ENCODE measurements at regions not wholly inside any gene's neighbourhood (a gene's known extent, or its start where the extent isn't known, plus 50 kb on each side); places are given as distances from the start of the nearest gene placed in this dataset.

DNA sequence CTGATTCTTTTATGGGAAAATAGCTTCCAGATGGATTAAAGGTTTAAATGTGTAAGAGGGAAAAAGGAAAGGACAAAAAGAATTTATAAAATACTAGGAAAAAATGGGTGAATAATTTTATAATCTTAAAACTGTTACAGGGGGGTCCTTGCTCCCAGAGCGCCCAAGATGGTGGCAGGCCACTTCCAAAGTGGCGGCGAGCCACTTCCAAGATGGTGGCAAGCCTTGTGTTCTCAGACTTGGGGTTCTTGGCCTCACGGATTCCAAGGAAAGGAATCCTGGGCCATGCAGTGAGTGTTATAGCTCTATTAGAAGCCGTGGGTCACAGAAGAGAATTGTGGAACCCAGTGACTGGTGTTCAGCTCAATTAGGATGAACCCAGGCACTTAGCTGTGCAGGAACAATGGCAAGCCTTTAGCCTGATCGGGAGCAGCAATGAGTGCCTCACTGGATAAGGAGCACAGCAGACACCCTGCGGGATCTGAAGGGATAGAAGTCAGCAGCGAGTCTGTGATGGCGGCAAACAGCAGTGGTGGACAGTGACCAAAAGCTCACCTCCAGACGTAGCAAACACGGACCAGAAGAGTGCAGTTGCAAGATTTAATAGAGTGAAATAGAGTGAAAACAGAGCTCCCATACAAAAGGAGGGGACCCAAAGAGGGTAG, 83.2 kb upstream of the SNCAIP start:
- peaks cover 0 to 2% of the 10 kb centered on the region in 2 experiments for H3K27me3 ChIP-seq (replicated peaks in 1 of 2; ENCODE audit: control insufficient read depth in 2 of 2, extremely low read depth in 1 of 2, insufficient read depth in 2 of 2, low read length in 1 of 2)
- H3K27ac ChIP-seq (ENCODE audit: low read length), result no peak overlapping the region
- no peaks in the 10 kb centered on the region for H3K9me3 Mint-ChIP-seq
- no peak overlapping the region for H3K4me3 ChIP-seq (ENCODE audit: control insufficient read depth in 1 of 2, extremely low read depth in 1 of 2, low read length in 1 of 2)
- no peak overlapping the region for H3K4me3 Mint-ChIP-seq
- ChIA-PET CTCF (interaction anchor here in 1 of 2 donors (0.6 kb wide), 1 partner anchor 700 kb away, joined by 3 read pairs; no protein-coding TSS in a partner anchor), POLR2A (no interaction called here)
- ATAC-seq (replicated peaks in 1 of 4) (no peak), DNase-seq (no peak)
- 83% methylated on average over 7 of the region's 11 CpGs for WGBS (ENCODE audit: insufficient coverage)
- H3K4me1 Mint-ChIP-seq, result no peaks in the 10 kb centered on the region
- H3K9me3 ChIP-seq, result no peaks in the 10 kb centered on the region
- no peaks in the 10 kb centered on the region for H3K36me3 Mint-ChIP-seq
- no peak overlapping the region for H3K27ac Mint-ChIP-seq
- H3K27me3 Mint-ChIP-seq, result no peaks in the 10 kb centered on the region
- no peaks in the 10 kb centered on the region for H3K36me3 ChIP-seq (ENCODE audit: control insufficient read depth in 2 of 2, extremely low read depth in 1 of 2, insufficient read depth in 1 of 2, low read length in 1 of 2)
- no peaks in the 10 kb centered on the region for H3K4me1 ChIP-seq (ENCODE audit: control insufficient read depth in 1 of 2, extremely low read depth in 1 of 2, insufficient read depth in 2 of 2, low read length in 2 of 2)

DNA sequence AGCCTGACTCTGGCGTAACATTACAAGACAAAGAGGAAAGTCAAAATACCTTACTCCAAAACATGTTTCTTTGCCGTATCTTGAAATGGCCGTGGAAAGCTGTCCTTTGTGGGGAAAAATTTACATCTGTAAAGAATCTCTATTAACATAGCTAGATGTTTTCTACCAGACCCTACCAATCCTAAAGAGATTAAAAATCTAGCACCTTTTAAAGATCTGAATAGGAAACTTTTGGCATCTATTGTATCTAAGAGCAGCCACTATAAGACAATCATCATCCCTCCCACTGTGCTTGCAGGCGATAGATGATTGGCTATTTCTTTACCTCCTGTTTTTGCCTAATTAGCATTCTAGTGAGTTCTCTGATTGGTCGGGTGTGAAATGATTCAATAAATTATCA, 82.5 kb upstream of the SNCAIP start:
- no CpG with 5 or more reads among the region's 5 CpGs for WGBS (ENCODE audit: insufficient coverage)
- DNase-seq, result no peak

GRCh38 chr5:122236270-122237040, 75.6 kb upstream of the SNCAIP start:
- no peaks in the 10 kb centered on the region for H3K27me3 ChIP-seq (replicated peaks in 1 of 2; ENCODE audit: control insufficient read depth in 2 of 2, extremely low read depth in 1 of 2, insufficient read depth in 2 of 2, low read length in 1 of 2)
- H3K9me3 ChIP-seq, result no peaks in the 10 kb centered on the region
- H3K4me3 Mint-ChIP-seq, result no peak overlapping the region
- no peak overlapping the region for H3K4me3 ChIP-seq (ENCODE audit: control insufficient read depth in 1 of 2, extremely low read depth in 1 of 2, low read length in 1 of 2)
- no peak overlapping the region for H3K27ac Mint-ChIP-seq
- no peak overlapping the region for H3K27ac ChIP-seq (ENCODE audit: low read length)
- DNase-seq, result no peak
- CTCF ChIA-PET, result no interaction called here
- H3K27me3 Mint-ChIP-seq, result no peaks in the 10 kb centered on the region
- POLR2A ChIA-PET, result no interaction called here
- no peaks in the 10 kb centered on the region for H3K4me1 ChIP-seq (ENCODE audit: control insufficient read depth in 1 of 2, extremely low read depth in 1 of 2, insufficient read depth in 2 of 2, low read length in 2 of 2)
- H3K36me3 Mint-ChIP-seq, result no peaks in the 10 kb centered on the region
- ATAC-seq (replicated peaks in 1 of 4), result no peak
- H3K4me1 Mint-ChIP-seq, result no peaks in the 10 kb centered on the region
- no peaks in the 10 kb centered on the region for H3K36me3 ChIP-seq (ENCODE audit: control insufficient read depth in 2 of 2, extremely low read depth in 1 of 2, insufficient read depth in 1 of 2, low read length in 1 of 2)
- H3K9me3 Mint-ChIP-seq, result peaks cover 0 to 6% (median 0%) of the 10 kb centered on the region in 3 donors
- whole genome bisulfite sequencing (ENCODE audit: insufficient coverage), result no CpG with 5 or more reads among the region's 2 CpGs

More for the DNA sequence above, 82.5 kb upstream of the SNCAIP start:
- no peaks in the 10 kb centered on the region for H3K36me3 Mint-ChIP-seq
- H3K4me1 Mint-ChIP-seq, result no peaks in the 10 kb centered on the region
- no peaks in the 10 kb centered on the region for H3K9me3 ChIP-seq
- no peak overlapping the region for H3K27ac ChIP-seq (ENCODE audit: low read length)
- ATAC-seq (replicated peaks in 1 of 4), result no peak
- H3K27me3 Mint-ChIP-seq, result no peaks in the 10 kb centered on the region
- no peaks in the 10 kb centered on the region for H3K9me3 Mint-ChIP-seq
- H3K36me3 ChIP-seq (ENCODE audit: control insufficient read depth in 2 of 2, extremely low read depth in 1 of 2, insufficient read depth in 1 of 2, low read length in 1 of 2), result no peaks in the 10 kb centered on the region
- peaks cover 0 to 2% of the 10 kb centered on the region in 2 experiments for H3K27me3 ChIP-seq (replicated peaks in 1 of 2; ENCODE audit: control insufficient read depth in 2 of 2, extremely low read depth in 1 of 2, insufficient read depth in 2 of 2, low read length in 1 of 2)
- CTCF ChIA-PET, result interaction anchor here in 1 of 2 donors (0.6 kb wide), 1 partner anchor 748 kb away, joined by 3 read pairs; no protein-coding TSS in a partner anchor
- no peak overlapping the region for H3K4me3 Mint-ChIP-seq
- H3K4me3 ChIP-seq (ENCODE audit: control insufficient read depth in 1 of 2, extremely low read depth in 1 of 2, low read length in 1 of 2), result no peak overlapping the region
- POLR2A ChIA-PET, result no interaction called here
- H3K4me1 ChIP-seq (ENCODE audit: control insufficient read depth in 1 of 2, extremely low read depth in 1 of 2, insufficient read depth in 2 of 2, low read length in 2 of 2), result no peaks in the 10 kb centered on the region
- H3K27ac Mint-ChIP-seq, result no peak overlapping the region

- no peak overlapping the region for H3K27ac Mint-ChIP-seq
- WGBS (ENCODE audit: insufficient coverage), result no CpG with 5 or more reads among the region's 1 CpG
- ATAC-seq (replicated peaks in 1 of 4), result no peak
- Histone ChIP-seq H3K4me3 (ENCODE audit: control insufficient read depth in 1 of 2, extremely low read depth in 1 of 2, low read length in 1 of 2) (no peak overlapping the region), H3K9me3 (no peaks in the 10 kb centered on the region), H3K27me3 (replicated peaks in 1 of 2; ENCODE audit: control insufficient read depth in 2 of 2, extremely low read depth in 1 of 2, insufficient read depth in 2 of 2, low read length in 1 of 2) (no peaks in the 10 kb centered on the region), H3K36me3 (ENCODE audit: control insufficient read depth in 2 of 2, extremely low read depth in 1 of 2, insufficient read depth in 1 of 2, low read length in 1 of 2) (no peaks in the 10 kb centered on the region), H3K27ac (ENCODE audit: low read length) (no peak overlapping the region), H3K4me1 (ENCODE audit: control insufficient read depth in 1 of 2, extremely low read depth in 1 of 2, insufficient read depth in 2 of 2, low read length in 2 of 2) (no peaks in the 10 kb centered on the region)
- POLR2A ChIA-PET, result interaction anchor here in 1 of 2 donors (0.6 kb wide), 1 partner anchor 739 kb away, joined by 3 read pairs; no protein-coding TSS in a partner anchor
- no peak for DNase-seq
- H3K4me1 Mint-ChIP-seq, result no peaks in the 10 kb centered on the region
- H3K4me3 Mint-ChIP-seq, result no peak overlapping the region
- H3K36me3 Mint-ChIP-seq, result no peaks in the 10 kb centered on the region
- no peaks in the 10 kb centered on the region for H3K27me3 Mint-ChIP-seq
- CTCF ChIA-PET, result no interaction called here
- H3K9me3 Mint-ChIP-seq, result peaks cover 0 to 6% (median 0%) of the 10 kb centered on the region in 3 donors
These were observed 74.1 kb upstream of the SNCAIP start for GRCh38 chr5:122237906-122238305.

DNA sequence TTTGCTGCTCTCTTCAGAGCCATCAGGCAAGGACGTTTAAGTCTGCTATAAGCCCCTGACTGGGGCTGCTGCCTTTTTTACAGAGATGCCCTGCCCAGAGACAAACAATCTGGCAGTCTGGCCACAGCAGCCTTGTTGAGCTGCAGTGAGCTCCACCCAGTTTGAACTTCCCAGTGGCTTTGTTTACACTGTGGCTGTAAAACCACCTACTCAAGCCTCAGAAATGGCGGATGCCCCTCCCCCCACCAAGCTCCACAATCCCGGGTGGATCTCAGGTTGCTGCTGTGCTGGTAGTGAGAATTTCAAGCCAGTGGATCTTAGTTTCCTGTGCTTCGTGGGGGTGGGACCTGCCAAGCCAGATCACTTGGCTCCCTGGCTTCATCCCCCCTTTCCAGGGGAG, 59.7 kb upstream of the SNCAIP start:
- H3K4me3 ChIP-seq (ENCODE audit: control insufficient read depth in 1 of 2, extremely low read depth in 1 of 2, low read length in 1 of 2), result no peak overlapping the region
- no peaks in the 10 kb centered on the region for H3K4me1 Mint-ChIP-seq
- no peaks in the 10 kb centered on the region for H3K36me3 ChIP-seq (ENCODE audit: control insufficient read depth in 2 of 2, extremely low read depth in 1 of 2, insufficient read depth in 1 of 2, low read length in 1 of 2)
- no peak overlapping the region for H3K4me3 Mint-ChIP-seq
- ATAC-seq (replicated peaks in 1 of 4), result no peak
- H3K27me3 ChIP-seq (replicated peaks in 1 of 2; ENCODE audit: control insufficient read depth in 2 of 2, extremely low read depth in 1 of 2, insufficient read depth in 2 of 2, low read length in 1 of 2), result no peaks in the 10 kb centered on the region
- CTCF ChIA-PET, result no interaction called here
- H3K9me3 Mint-ChIP-seq, result peaks cover 28 to 38% (median 32%) of the 10 kb centered on the region in 3 donors
- no peak for DNase-seq
- H3K36me3 Mint-ChIP-seq, result no peaks in the 10 kb centered on the region
- POLR2A ChIA-PET, result no interaction called here
- H3K27me3 Mint-ChIP-seq, result no peaks in the 10 kb centered on the region
- H3K9me3 ChIP-seq, result no peaks in the 10 kb centered on the region
- WGBS (ENCODE audit: insufficient coverage), result 38% methylated on average over 1 of the region's 4 CpGs
- no peak overlapping the region for H3K27ac Mint-ChIP-seq
- no peak overlapping the region for H3K27ac ChIP-seq (ENCODE audit: low read length)
- H3K4me1 ChIP-seq (ENCODE audit: control insufficient read depth in 1 of 2, extremely low read depth in 1 of 2, insufficient read depth in 2 of 2, low read length in 2 of 2), result no peaks in the 10 kb centered on the region

DNA sequence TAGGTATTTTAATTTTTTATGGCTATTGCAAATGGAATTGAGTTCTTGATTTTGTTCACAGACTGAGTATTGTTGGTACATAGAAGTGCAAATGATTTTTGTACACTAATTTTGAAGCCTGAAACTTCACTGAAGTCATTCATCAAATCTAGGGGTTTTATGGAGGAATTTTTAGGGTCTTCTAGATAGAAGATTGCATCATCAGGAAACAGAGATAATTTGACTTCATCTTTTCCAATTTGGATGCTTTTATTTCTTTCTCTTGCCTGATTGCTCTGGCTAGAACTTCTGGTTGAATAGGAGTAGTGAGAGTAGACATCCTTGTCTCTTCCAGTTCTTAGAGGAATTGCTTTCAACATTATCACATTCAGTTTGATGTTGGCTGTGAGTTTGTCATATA, 58.2 kb upstream of the SNCAIP start:
- ChIA-PET CTCF (no interaction called here), POLR2A (no interaction called here)
- no peaks in the 10 kb centered on the region for H3K36me3 Mint-ChIP-seq
- Histone ChIP-seq H3K27ac (ENCODE audit: low read length) (no peak overlapping the region), H3K27me3 (replicated peaks in 1 of 2; ENCODE audit: control insufficient read depth in 2 of 2, extremely low read depth in 1 of 2, insufficient read depth in 2 of 2, low read length in 1 of 2) (no peaks in the 10 kb centered on the region), H3K36me3 (ENCODE audit: control insufficient read depth in 2 of 2, extremely low read depth in 1 of 2, insufficient read depth in 1 of 2, low read length in 1 of 2) (no peaks in the 10 kb centered on the region), H3K4me3 (ENCODE audit: control insufficient read depth in 1 of 2, extremely low read depth in 1 of 2, low read length in 1 of 2) (no peak overlapping the region), H3K9me3 (no peaks in the 10 kb centered on the region), H3K4me1 (ENCODE audit: control insufficient read depth in 1 of 2, extremely low read depth in 1 of 2, insufficient read depth in 2 of 2, low read length in 2 of 2) (no peaks in the 10 kb centered on the region)
- DNase-seq (no peak), ATAC-seq (replicated peaks in 1 of 4) (no peak)
- H3K27me3 Mint-ChIP-seq, result no peaks in the 10 kb centered on the region
- H3K4me1 Mint-ChIP-seq, result no peaks in the 10 kb centered on the region
- no peak overlapping the region for H3K4me3 Mint-ChIP-seq
- peaks cover 28 to 46% (median 37%) of the 10 kb centered on the region in 3 donors for H3K9me3 Mint-ChIP-seq
- no peak overlapping the region for H3K27ac Mint-ChIP-seq

Data from T-cell (primary cell).